Ectodermal cell (in vitro differentiated cells): ENCODE measurements at regions not wholly inside any gene's neighbourhood (a gene's known extent, or its start where the extent isn't known, plus 50 kb on each side); places are given as distances from the start of the nearest gene placed in this dataset.

Source experiments
- H3K27ac ChIP-seq: 2 replicates; pipeline ENCODE4 v1.7.0; 2013; ENCODE audit warnings: mild to moderate bottlenecking, low read depth, low read length; ENCODE audit not compliant: insufficient read depth, poor library complexity, severe bottlenecking
- H3K27me3 ChIP-seq: 2 replicates; pipeline ENCODE4 v1.7.0; 2013; ENCODE audit warnings: mild to moderate bottlenecking, low read length; ENCODE audit not compliant: insufficient read depth, control insufficient read depth, poor library complexity, severe bottlenecking
- H3K36me3 ChIP-seq: one replicate; pipeline ENCODE4 v1.7.0; 2013; ENCODE audit warnings: low read length; ENCODE audit not compliant: control insufficient read depth, insufficient read depth
- H3K4me1 ChIP-seq: one replicate; pipeline ENCODE4 v1.7.0; 2013; ENCODE audit warnings: low read length; ENCODE audit not compliant: control insufficient read depth, insufficient read depth
- H3K4me3 ChIP-seq: 2 replicates; pipeline ENCODE4 v1.7.0; 2013; ENCODE audit warnings: low read depth, low read length, control low read depth; ENCODE audit not compliant: insufficient read depth
- H3K9me3 ChIP-seq: 2 replicates; pipeline ENCODE4 v1.7.0; 2013; ENCODE audit warnings: mild to moderate bottlenecking, low read length, moderate library complexity; ENCODE audit not compliant: control insufficient read depth
- WGBS, 2 experiments: methylation state at CpG; one replicate each; pipeline ENCODE4 v1.1.7; 2013; ENCODE audit warnings: missing lambda C conversion rate in 2 of 2; 5-methylcytosine and 5-hydroxymethylcytosine counted together

DNA sequence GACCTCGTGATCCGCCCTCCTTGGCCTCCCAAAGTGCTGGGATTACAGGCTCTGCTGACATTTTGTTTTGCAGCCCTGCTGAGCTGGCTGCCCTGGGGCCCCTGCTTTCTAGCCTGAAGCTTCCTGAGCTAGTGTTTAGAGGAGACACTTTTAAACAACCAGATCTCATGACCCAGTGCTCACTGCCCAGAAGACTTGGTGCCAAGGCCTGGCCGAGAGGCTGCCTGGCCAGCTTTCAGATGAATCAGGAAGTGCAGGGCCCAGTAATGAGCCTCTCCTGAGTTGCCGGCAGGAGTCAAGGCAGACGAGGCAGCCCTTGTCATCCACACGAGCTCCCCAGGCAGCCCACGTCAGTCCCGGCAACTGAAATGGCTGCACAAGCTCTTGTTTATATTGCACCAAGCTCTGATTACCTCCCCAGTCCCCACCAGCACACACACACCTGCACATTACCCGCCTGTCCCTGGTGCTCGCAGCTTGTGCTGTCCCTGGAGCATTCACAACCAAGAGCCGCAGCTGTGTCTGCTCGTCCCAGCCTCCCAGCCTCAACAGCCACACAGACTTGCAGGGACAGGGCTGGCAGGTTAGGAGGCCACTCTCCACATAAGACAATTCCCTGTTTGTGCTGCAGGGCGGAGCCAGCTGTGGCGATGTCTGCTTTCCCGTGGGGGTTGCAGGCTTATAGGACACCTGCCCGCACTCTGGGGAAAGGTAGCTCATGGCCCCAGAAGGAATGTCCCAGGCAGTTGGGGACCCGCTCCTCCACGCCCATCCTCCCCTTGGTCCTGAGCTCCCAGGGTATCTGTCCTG, 331.2 kb upstream of the MYT1L start:
- Histone ChIP-seq H3K9me3 (no peaks in the 10 kb centered on the region), H3K4me1 (no peaks in the 10 kb centered on the region), H3K4me3 (no peak overlapping the region), H3K27me3 (no peaks in the 10 kb centered on the region), H3K36me3 (no peaks in the 10 kb centered on the region), H3K27ac (no peak overlapping the region)
- 89 to 90% methylated on average over 18 of the region's 18 CpGs for WGBS, 2 experiments

DNA sequence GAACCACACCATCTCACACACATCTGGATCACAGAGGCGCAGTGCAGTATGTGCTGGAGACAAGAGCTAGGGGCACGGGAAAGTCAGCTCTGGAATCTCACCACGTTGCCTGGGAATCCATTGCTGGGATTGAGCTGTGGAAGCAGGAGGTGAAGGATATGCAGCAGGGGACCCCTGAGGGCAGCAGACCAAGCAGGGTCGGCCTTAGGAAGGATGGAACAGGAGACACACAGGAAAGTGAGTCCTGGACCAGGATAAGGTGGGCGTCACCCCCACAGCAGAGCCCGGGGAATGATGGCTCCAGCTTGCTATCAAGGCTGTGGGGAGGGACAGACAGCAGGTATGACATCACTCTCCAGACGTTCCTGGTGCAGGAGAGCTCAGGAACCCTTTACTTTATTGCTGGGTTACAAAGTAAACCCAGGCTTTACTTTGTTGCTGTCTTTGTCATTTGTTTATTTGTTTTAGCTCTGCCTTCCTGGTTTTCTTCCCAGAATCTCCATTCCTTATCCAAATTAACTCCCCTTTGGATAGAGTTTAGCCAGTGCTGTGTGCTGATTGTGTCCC, 329.8 kb upstream of the MYT1L start:
- WGBS, 2 experiments, result 92% methylated on average over 7 of the region's 7 CpGs
- no peak overlapping the region for H3K27ac ChIP-seq

GRCh38 chr2:2657121-2657962, 326.3 kb upstream of the MYT1L start:
- Histone ChIP-seq H3K4me3 (no peak overlapping the region), H3K36me3 (no peaks in the 10 kb centered on the region), H3K27ac (no peak overlapping the region), H3K27me3 (no peaks in the 10 kb centered on the region), H3K9me3 (no peaks in the 10 kb centered on the region), H3K4me1 (peaks cover 9% of the 10 kb centered on the region)
- WGBS, 2 experiments, result 93% methylated on average over 15 of the region's 15 CpGs

More for the DNA sequence above, 329.8 kb upstream of the MYT1L start:
- Histone ChIP-seq H3K4me3 (no peak overlapping the region), H3K9me3 (no peaks in the 10 kb centered on the region), H3K36me3 (no peaks in the 10 kb centered on the region), H3K27me3 (no peaks in the 10 kb centered on the region), H3K4me1 (peaks cover 9% of the 10 kb centered on the region)

- no peak overlapping the region for H3K27ac ChIP-seq
- H3K9me3 ChIP-seq, result no peaks in the 10 kb centered on the region
- peaks cover 9% of the 10 kb centered on the region for H3K4me1 ChIP-seq
- 67 to 72% methylated on average over 21 of the region's 21 CpGs for WGBS, 2 experiments
- no peaks in the 10 kb centered on the region for H3K36me3 ChIP-seq
- no peaks in the 10 kb centered on the region for H3K27me3 ChIP-seq
- H3K4me3 ChIP-seq, result no peak overlapping the region
Observed at GRCh38 chr2:2656115-2657011, 325.3 kb upstream of the MYT1L start.

GRCh38 chr2:2655453-2656114, 324.5 kb upstream of the MYT1L start:
- 76 to 80% methylated on average over 8 of the region's 8 CpGs for WGBS, 2 experiments
- no peak overlapping the region for H3K4me3 ChIP-seq
- no peaks in the 10 kb centered on the region for H3K9me3 ChIP-seq
- peaks cover 9% of the 10 kb centered on the region for H3K4me1 ChIP-seq
- H3K27ac ChIP-seq, result no peak overlapping the region
- H3K36me3 ChIP-seq, result no peaks in the 10 kb centered on the region
- no peaks in the 10 kb centered on the region for H3K27me3 ChIP-seq

- Histone ChIP-seq H3K27me3 (no peaks in the 10 kb centered on the region), H3K4me3 (no peak overlapping the region), H3K9me3 (no peaks in the 10 kb centered on the region), H3K36me3 (no peaks in the 10 kb centered on the region), H3K27ac (no peak overlapping the region), H3K4me1 (peaks cover 9% of the 10 kb centered on the region)
- 91 to 94% methylated on average over 5 of the region's 5 CpGs for WGBS, 2 experiments
Observed at GRCh38 chr2:2653231-2653630, 322.2 kb upstream of the MYT1L start.

GRCh38 chr2:2650608-2651375, 319.7 kb upstream of the MYT1L start:
- H3K4me3 ChIP-seq, result no peak overlapping the region
- H3K9me3 ChIP-seq, result no peaks in the 10 kb centered on the region
- H3K4me1 ChIP-seq, result peaks cover 6% of the 10 kb centered on the region
- H3K36me3 ChIP-seq, result no peaks in the 10 kb centered on the region
- 95% methylated on average over 20 of the region's 20 CpGs for WGBS, 2 experiments
- no peaks in the 10 kb centered on the region for H3K27me3 ChIP-seq
- no peak overlapping the region for H3K27ac ChIP-seq

- Histone ChIP-seq H3K9me3 (no peaks in the 10 kb centered on the region), H3K27ac (no peak overlapping the region), H3K27me3 (no peaks in the 10 kb centered on the region), H3K4me3 (no peak overlapping the region), H3K36me3 (no peaks in the 10 kb centered on the region), H3K4me1 (peaks cover 6% of the 10 kb centered on the region)
- WGBS, 2 experiments, result 92 to 93% methylated on average over 36 of the region's 36 CpGs
Observed at GRCh38 chr2:2649109-2650072, 318.3 kb upstream of the MYT1L start.
